ENCODE measurements at regions not wholly inside any gene's neighbourhood (a gene's known extent, or its start where the extent isn't known, plus 50 kb on each side); places are given as distances from the start of the nearest gene placed in this dataset.

DNA sequence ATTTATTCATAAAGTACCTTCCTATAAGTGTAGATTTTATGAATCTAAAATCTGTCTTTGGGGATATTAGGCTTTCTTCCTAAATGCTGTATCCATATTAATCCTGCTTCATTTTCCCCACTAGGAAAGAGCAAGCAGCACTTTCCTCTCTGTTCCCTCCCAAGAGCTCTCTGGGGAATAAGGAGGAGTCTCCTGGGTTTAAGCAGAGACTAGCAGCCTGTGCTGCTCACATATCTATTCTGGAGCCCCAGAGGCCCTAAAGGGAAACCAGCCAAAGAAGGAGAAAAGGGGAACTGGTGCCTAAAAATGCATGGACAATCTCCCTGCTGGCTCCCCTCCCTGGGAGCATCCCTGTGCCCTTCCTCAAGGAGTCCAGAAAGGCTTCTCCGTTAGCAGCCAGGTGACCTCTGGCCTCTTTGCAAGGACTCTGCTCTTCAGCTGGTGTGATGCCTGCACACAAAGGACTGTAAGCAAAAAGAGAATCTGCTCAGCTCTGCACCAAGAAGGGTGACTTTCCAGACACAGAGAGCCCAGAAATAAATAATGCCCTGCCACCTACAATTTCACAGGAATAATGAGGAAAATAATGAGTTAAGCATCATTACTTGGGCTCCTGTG, 270.6 kb downstream of the SS18 start:
- FAIRE-seq, result no peak
- Histone ChIP-seq H4K20me1 (ENCODE audit: control insufficient read depth, extremely low read depth, insufficient read depth, low read length) (no peaks in the 10 kb centered on the region), H3K79me2 (ENCODE audit: control insufficient read depth, insufficient read depth, low read length) (no peaks in the 10 kb centered on the region), H3K4me1 (ENCODE audit: control insufficient read depth, extremely low read depth, insufficient read depth, low read length) (no peaks in the 10 kb centered on the region), H3K27ac (ENCODE audit: control insufficient read depth, insufficient read depth, low read length) (no peak overlapping the region), H3K4me2 (ENCODE audit: control insufficient read depth, extremely low read depth, insufficient read depth, low read depth, low read length) (no peak overlapping the region), H3K27me3 (ENCODE audit: control insufficient read depth, extremely low read depth, insufficient read depth, low read length) (no peaks in the 10 kb centered on the region), H3K9me1 (ENCODE audit: control insufficient read depth, extremely low read depth, insufficient read depth, low read length) (no peaks in the 10 kb centered on the region), H2AFZ (ENCODE audit: control insufficient read depth, low read length) (no peak overlapping the region), H3K9me3 (ENCODE audit: control insufficient read depth, low read depth, low read length) (no peaks in the 10 kb centered on the region), H3K9ac (ENCODE audit: control insufficient read depth, extremely low read depth, insufficient read depth, low read length) (no peak overlapping the region), H3K4me3 (ENCODE audit: control insufficient read depth in 2 of 3, extremely low read depth in 1 of 3, insufficient read depth in 2 of 3, low read depth in 1 of 3, low read length in 3 of 3) (no peak overlapping the region), H3K36me3 (ENCODE audit: control insufficient read depth in 2 of 2, extremely low read depth in 1 of 2, insufficient read depth in 2 of 2, low read length in 2 of 2) (no peaks in the 10 kb centered on the region)
- no peak for TF ChIP-seq EZH2 (IDR thresholded peaks at IDR 0.05; ENCODE audit: low read length)
- DNase-seq (ENCODE audit: low read depth, low spot score), result no peak
- dilution Hi-C loops (cut with MboI; ENCODE audit: extremely low pct_ligation_motif_present, low sequenced_read_pairs), result no loop called here

- H3K9ac ChIP-seq (ENCODE audit: control insufficient read depth, extremely low read depth, insufficient read depth, low read length), result no peak overlapping the region
- TF ChIP-seq EZH2 (IDR thresholded peaks at IDR 0.05; ENCODE audit: low read length), result no peak
- TF ChIP-seq, protein P1, sequence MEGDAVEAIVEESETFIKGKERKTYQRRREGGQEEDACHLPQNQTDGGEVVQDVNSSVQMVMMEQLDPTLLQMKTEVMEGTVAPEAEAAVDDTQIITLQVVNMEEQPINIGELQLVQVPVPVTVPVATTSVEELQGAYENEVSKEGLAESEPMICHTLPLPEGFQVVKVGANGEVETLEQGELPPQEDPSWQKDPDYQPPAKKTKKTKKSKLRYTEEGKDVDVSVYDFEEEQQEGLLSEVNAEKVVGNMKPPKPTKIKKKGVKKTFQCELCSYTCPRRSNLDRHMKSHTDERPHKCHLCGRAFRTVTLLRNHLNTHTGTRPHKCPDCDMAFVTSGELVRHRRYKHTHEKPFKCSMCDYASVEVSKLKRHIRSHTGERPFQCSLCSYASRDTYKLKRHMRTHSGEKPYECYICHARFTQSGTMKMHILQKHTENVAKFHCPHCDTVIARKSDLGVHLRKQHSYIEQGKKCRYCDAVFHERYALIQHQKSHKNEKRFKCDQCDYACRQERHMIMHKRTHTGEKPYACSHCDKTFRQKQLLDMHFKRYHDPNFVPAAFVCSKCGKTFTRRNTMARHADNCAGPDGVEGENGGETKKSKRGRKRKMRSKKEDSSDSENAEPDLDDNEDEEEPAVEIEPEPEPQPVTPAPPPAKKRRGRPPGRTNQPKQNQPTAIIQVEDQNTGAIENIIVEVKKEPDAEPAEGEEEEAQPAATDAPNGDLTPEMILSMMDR (optimal IDR thresholded peaks at IDR 0.05 in 1 of 3, IDR thresholded peaks at IDR 0.05 in 1 of 3, conservative IDR thresholded peaks at IDR 0.05 in 1 of 3; ENCODE audit: extremely low read depth in 1 of 3, insufficient read depth in 2 of 3, low read length in 3 of 3), result no peak
Observed at GRCh38 chr18:25818505-25818904, 271.9 kb downstream of the SS18 start.

More at GRCh38 chr18:25818505-25818904, 271.9 kb downstream of the SS18 start:
- no peaks in the 10 kb centered on the region for H3K36me3 ChIP-seq (ENCODE audit: control insufficient read depth in 2 of 2, extremely low read depth in 1 of 2, insufficient read depth in 2 of 2, low read length in 2 of 2)
- no peak overlapping the region for H2AFZ ChIP-seq (ENCODE audit: control insufficient read depth, low read length)
- no peaks in the 10 kb centered on the region for H4K20me1 ChIP-seq (ENCODE audit: control insufficient read depth, extremely low read depth, insufficient read depth, low read length)
- H3K79me2 ChIP-seq (ENCODE audit: control insufficient read depth, insufficient read depth, low read length), result no peaks in the 10 kb centered on the region
- H3K9me1 ChIP-seq (ENCODE audit: control insufficient read depth, extremely low read depth, insufficient read depth, low read length), result no peaks in the 10 kb centered on the region
- dilution Hi-C loops (cut with MboI; ENCODE audit: extremely low pct_ligation_motif_present, low sequenced_read_pairs), result no loop called here
- no peaks in the 10 kb centered on the region for H3K9me3 ChIP-seq (ENCODE audit: control insufficient read depth, low read depth, low read length)
- FAIRE-seq (no peak), DNase-seq (ENCODE audit: low read depth, low spot score) (no peak)
- H3K4me3 ChIP-seq (ENCODE audit: control insufficient read depth in 2 of 3, extremely low read depth in 1 of 3, insufficient read depth in 2 of 3, low read depth in 1 of 3, low read length in 3 of 3), result no peak overlapping the region
- H3K27me3 ChIP-seq (ENCODE audit: control insufficient read depth, extremely low read depth, insufficient read depth, low read length), result no peaks in the 10 kb centered on the region
- H3K27ac ChIP-seq (ENCODE audit: control insufficient read depth, insufficient read depth, low read length), result no peak overlapping the region
- no peaks in the 10 kb centered on the region for H3K4me1 ChIP-seq (ENCODE audit: control insufficient read depth, extremely low read depth, insufficient read depth, low read length)
- no peak overlapping the region for H3K4me2 ChIP-seq (ENCODE audit: control insufficient read depth, extremely low read depth, insufficient read depth, low read depth, low read length)

Measured in keratinocyte (primary cell).